ENCODE measurements at regions not wholly inside any gene's neighbourhood (a gene's known extent, or its start where the extent isn't known, plus 50 kb on each side); places are given as distances from the start of the nearest gene placed in this dataset.
"Not testable (repeated sequence)": the region's sequence is repeated elsewhere in the genome, so short reads cannot be mapped to it uniquely, and the experiment has no call there.

- DNase-seq: no peak
These were observed 462.8 kb upstream of the DPH6 start for GRCh38 chr15:36008719-36009118.

- DNase-seq: no peak
These were observed 478.2 kb upstream of the DPH6 start for GRCh38 chr15:36024031-36024688.

GRCh38 chr15:36026627-36027283 lies 480.8 kb upstream of the DPH6 start:
- no peak for DNase-seq

DNA sequence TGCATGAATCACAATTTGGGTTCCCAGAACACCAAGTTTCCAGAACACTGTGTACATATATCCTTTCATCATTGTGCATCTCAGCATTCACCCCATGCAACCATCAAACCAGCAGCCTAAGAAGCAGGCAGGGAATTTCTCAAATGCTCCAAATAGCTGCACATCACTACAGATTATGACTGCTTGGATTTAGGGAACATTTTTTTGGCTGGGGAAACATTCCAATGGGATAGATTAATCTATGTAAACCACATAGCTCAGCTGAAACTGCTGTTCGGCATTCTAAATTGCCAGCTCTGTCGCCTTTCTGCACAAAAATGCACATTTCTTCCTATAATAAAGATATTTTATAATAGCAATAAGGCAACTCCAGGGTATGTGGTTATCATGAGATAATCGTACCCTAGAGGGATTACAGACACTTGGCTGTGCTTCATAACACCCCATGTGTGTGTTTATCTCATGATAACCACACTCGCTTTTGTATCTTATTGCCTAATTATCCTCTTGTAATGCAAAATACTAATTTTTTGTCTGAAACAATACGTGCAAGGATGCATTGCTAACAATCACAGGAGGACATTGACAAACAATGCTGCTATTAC lies 483.7 kb upstream of the DPH6 start:
- no peak for DNase-seq

- DNase-seq: no peak
These were observed 494.1 kb upstream of the DPH6 start for GRCh38 chr15:36039996-36040572.

DNA sequence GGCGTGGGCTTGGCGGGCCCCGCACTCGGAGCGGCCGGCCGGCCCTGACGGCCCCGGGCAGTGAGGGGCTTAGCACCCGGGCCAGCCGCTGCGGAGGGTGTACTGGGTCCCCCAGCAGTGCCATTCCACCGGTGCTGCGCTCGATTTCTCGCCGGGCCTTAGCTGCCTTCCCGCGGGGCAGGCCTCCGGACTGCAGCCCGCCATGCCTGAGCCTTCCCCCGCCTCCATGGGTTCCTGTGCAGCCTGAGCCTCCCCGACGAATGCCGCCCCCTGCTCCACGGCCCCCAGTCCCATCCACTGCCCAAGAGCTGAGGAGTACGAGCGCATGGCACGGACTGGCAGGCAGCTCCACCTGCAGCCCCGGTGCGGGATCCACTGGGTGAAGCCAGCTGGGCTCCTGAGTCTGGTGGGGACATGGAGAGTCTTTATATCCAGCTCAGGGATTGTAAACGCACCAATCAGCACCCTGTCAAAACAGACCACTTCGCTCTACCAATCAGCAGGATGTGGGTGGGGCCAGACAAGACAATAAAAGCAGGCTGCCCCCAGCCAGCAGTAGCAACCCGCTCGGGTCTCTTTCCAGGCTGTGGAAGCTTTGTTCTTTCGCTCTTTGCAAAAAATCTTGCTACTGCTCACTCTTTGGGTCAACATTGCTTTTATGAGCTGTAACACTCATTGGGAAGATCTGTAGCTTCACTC lies 501.2 kb upstream of the DPH6 start:
- DNase-seq: not testable (repeated sequence)

DNA sequence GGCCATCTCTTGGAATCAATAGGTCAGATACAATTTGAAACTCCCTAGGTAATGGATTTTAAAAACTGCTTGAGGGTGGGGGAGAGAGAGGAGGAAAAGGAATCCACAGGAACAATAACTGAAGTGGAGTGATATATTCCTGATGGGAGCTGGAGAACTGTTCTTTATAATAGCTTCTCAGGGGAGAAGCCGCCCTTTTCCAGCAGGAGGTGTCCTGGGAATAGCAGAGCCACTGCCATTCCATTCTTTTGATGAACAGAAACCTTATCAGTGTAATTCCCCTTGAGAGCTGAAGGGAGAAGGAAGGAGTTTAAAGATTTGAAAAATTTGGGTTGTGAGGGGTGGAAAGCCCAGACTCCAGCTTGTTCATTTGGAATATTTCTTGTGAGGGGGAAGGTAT lies 504.9 kb upstream of the DPH6 start:
- DNase-seq: no peak

- not testable (repeated sequence) for DNase-seq
These were observed 506.7 kb upstream of the DPH6 start for GRCh38 chr15:36052641-36053040.

DNA sequence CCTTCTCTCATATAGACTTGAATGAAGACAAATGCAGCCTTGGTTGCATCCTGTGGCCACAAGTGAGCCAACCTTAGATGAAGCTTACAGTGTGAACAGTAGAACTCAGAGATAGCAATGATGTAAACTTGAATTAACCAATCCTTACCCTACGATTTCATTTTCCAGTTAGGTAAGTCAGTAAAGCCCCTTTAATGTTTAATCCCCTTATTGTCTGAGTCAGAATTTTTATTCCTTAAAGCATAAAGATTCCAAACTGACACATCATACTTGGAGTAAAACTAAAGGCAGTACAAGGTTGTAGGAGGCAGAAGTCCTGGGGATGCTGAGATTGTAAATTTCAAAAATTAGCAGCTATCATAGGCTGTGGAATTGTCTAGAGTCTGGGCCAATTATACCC lies 507.8 kb upstream of the DPH6 start:
- no peak for DNase-seq

- no peak for DNase-seq
These were observed 513.6 kb upstream of the DPH6 start for GRCh38 chr15:36059596-36059995.

DNA sequence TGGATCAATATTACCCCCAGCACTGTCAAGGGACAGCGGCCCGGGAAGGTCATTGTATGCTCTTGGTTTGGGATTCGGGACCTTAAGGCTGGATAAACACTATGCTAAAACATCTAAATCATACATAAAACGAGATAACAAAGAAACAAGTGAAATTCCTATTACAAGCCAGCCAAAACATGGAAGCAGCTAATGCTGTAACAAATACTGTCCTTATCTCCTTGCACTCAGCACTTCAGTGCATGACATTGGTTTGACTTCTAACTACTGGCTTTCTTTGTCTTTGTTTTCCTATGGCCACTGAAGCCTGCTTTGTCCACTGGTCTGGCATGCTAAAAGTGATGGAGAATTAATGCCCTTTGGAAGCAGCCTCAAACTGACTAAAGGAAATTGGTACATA lies 516.4 kb upstream of the DPH6 start:
- no peak for DNase-seq

- no peak for DNase-seq
These were observed 512.7 kb upstream of the CDIN1 start for GRCh38 chr15:36066757-36067156.

DNA sequence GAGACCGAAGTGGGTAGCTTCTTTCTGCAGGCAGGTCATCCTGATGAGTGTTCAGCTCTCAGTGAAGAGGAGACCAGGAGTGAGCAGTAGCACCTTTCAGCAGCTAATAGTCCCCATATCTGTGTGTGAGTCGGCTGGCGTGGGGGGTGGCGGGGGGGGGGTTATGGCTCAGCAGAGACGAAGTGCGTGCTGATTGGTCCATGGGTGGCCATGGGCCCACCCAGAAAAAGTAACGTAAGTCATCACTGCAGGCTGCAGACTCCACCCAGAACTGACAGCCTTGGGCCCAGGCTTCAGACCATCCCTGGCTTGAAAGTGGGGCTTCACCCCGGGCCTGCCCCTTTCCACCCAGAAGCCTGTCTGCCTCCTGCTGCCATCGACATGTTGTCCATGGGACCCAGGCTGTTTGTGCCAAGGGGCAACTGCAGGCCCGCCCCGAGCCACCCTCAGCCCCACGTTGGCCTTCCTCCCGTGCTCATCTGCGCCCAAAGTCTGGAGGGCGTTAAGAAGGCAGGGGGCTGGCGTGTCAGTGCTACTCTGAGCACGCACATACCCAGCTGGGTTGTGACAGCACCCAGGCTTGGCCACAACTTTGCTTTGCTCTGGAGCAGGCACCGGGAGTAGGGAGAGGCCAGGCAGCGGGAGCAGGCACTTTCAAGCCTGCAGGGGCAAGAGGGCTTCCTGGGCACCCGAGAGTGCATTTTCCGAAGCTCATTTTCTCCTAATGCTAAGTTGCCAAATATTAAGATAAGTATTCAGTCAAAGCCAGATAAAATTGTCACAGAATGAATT lies 511.7 kb upstream of the CDIN1 start:
- DNase-seq: no peak

DNA sequence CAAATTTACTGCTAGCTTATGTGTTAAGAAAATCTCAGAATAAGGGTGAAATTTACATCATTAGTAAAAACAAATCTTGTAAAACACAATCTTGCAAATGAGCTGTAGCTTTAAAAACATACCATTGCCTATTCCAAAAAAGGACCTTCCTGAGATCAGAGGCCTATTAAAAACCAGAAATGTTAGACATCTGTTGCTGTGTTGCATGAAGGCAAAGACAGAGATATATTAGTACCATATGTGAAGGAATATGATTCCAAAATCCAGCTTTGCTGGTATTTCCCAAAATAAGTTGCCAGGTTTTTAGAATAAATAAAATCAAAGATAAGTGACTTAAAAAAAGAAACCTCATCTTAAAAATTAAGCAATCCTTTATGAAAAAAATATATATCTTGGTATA lies 504.1 kb upstream of the CDIN1 start:
- DNase-seq: no peak

GRCh38 chr15:36079021-36079420 lies 500.4 kb upstream of the CDIN1 start:
- no peak for DNase-seq

- DNase-seq: no peak
These were observed 498.7 kb upstream of the CDIN1 start for GRCh38 chr15:36080759-36081158.

DNA sequence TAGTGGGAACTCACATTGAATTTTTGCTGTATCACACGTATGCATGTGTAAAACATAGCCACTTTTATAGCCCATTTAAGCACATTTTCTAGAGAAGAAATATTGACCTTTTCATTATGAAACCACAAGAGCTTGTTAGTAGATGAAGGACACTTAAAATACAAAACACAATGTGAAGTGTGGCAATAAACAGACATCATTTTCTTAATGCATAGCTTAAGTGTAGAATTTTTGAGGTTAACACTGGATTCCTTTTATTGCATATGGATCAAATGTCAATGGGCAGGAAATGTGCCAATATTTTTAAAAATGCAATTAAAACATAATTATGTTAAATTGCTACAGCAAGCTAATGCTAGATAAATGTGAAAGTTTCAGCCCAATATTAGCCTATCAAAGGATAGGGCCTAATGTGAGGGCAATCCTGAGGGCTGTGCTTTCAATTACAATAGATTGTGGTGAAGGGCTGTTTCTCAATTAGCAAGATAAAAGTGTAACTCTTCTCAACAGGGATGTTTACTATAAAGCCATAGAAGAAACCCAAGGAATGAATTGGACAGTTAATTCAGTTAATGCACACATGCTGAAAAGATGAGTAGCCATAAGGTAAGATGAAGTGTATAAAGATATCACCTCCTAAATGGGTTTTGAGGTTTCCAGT lies 489.0 kb upstream of the CDIN1 start:
- DNase-seq: no peak

DNA sequence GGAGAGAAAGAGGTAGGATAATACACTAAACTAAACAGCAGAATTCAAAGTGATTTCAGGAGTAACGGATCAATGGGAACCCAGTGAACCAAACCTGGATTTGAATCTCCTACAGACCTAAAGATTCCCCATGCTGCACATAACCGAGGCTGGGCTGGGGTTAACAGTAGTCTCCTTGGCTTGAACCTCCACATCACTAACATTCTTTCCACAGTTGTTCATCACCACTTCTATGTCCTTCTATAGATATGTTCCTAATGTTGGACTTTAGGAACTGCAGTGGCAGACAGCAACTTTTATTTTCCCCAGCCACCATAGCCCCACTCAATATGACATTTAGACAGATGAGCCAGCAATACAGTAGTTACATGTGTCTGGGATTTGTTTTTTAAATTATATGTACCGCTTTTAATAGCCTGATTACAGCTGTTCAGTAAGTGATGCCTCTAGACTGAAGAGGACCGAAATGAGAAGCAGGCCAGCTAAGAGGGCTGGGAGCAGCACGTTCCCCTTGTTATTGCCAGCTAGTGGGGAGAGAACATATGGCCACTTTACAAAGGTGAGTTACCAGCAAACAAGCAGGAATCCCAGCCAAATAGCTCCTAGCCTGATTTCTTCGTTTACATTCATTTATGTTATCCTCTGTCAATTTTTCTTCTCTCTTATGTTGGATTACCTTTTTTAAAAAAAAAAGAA lies 472.6 kb upstream of the CDIN1 start:
- DNase-seq: no peak

- no peak for DNase-seq
These were observed 470.9 kb upstream of the CDIN1 start for GRCh38 chr15:36108541-36108940.

GRCh38 chr15:36109943-36110658 lies 469.3 kb upstream of the CDIN1 start:
- DNase-seq: no peak

GRCh38 chr15:36110659-36110993 lies 468.8 kb upstream of the CDIN1 start:
- no peak for DNase-seq
